Dermis blood vessel endothelial cell (primary cell): ENCODE measurements at regions not wholly inside any gene's neighbourhood (a gene's known extent, or its start where the extent isn't known, plus 50 kb on each side); places are given as distances from the start of the nearest gene placed in this dataset.

Experiments used
- DNase-seq: peaks from one replicate; pipeline ENCODE4 v3.0.0; 2010

- no peak for DNase-seq
Measured at GRCh38 chr10:47107007-47107747, 192.8 kb upstream of the GDF10 start.

GRCh38 chr10:47109906-47110305 is 190.1 kb upstream of the GDF10 start:
- DNase-seq: no peak

GRCh38 chr10:47111329-47111862 is 188.6 kb upstream of the GDF10 start:
- no peak for DNase-seq

- no peak for DNase-seq
Measured at GRCh38 chr10:47112612-47113011, 187.4 kb upstream of the GDF10 start.

GRCh38 chr10:47113907-47114500 is 186.0 kb upstream of the GDF10 start:
- DNase-seq: no peak

- DNase-seq: no peak
Measured at GRCh38 chr10:47114680-47115186, 185.3 kb upstream of the GDF10 start.

GRCh38 chr10:47115322-47115721 is 184.7 kb upstream of the GDF10 start:
- DNase-seq: no peak

GRCh38 chr10:47116445-47116844 is 183.6 kb upstream of the GDF10 start:
- DNase-seq: no peak

- no peak for DNase-seq
Measured at GRCh38 chr10:47118326-47118725, 181.7 kb upstream of the GDF10 start.

GRCh38 chr10:47121336-47121735 is 178.7 kb upstream of the GDF10 start:
- DNase-seq: no peak

GRCh38 chr10:47123716-47124288 is 176.2 kb upstream of the GDF10 start:
- no peak for DNase-seq

GRCh38 chr10:47127188-47127785 is 172.7 kb upstream of the GDF10 start:
- no peak for DNase-seq

GRCh38 chr10:47130491-47130890 is 169.5 kb upstream of the GDF10 start:
- no peak for DNase-seq

- no peak for DNase-seq
Measured at GRCh38 chr10:47133871-47134570, 166.0 kb upstream of the GDF10 start.

- no peak for DNase-seq
Measured at GRCh38 chr10:47136866-47137265, 163.1 kb upstream of the GDF10 start.

GRCh38 chr10:47137311-47137851 is 162.6 kb upstream of the GDF10 start:
- DNase-seq: no peak

- DNase-seq: no peak
Measured at GRCh38 chr10:47139121-47139520, 160.9 kb upstream of the GDF10 start.

- DNase-seq: no peak
Measured at GRCh38 chr10:47140761-47141348, 159.1 kb upstream of the GDF10 start.

- no peak for DNase-seq
Measured at GRCh38 chr10:47141349-47141748, 158.6 kb upstream of the GDF10 start.

GRCh38 chr10:47143072-47143471 is 156.9 kb upstream of the GDF10 start:
- no peak for DNase-seq

GRCh38 chr10:47143473-47143872 is 156.5 kb upstream of the GDF10 start:
- no peak for DNase-seq

- DNase-seq: no peak
Measured at GRCh38 chr10:47144525-47144924, 155.5 kb upstream of the GDF10 start.
